Esophagus muscularis mucosa (tissue), 4 donors: ENCODE measurements at regions not wholly inside any gene's neighbourhood (a gene's known extent, or its start where the extent isn't known, plus 50 kb on each side); places are given as distances from the start of the nearest gene placed in this dataset.

Experiments
- DNase-seq: peaks from one replicate; pipeline ENCODE4 v3.0.0-alpha.2; 2017; ENCODE audit errors: extremely low spot score
- H3K27ac ChIP-seq, 4 donors: fragments of 200-600 bp; sonication (generic); replicated peaks in 1 of 4; 1 replicate in 3 of 4; 2 replicates in 1 of 4; pipeline ENCODE4 v1.5.1; 2016 to 2019; ENCODE audit warnings: mild to moderate bottlenecking in 1 of 4
- H3K27me3 ChIP-seq, 4 donors: fragments of 200-600 bp; sonication (generic); one replicate each; pipeline versions ENCODE4 v1.5.1 to v1.6.0; 2016 to 2019
- H3K36me3 ChIP-seq, 4 donors: fragments of 200-600 bp; sonication (generic); one replicate each; pipeline ENCODE4 v1.5.1; 2016 to 2019
- H3K4me1 ChIP-seq, 4 donors: fragments of 200-600 bp; sonication (generic); one replicate each; pipeline ENCODE4 v1.5.1; 2016 to 2019
- H3K4me3 ChIP-seq, 4 donors: fragments of 200-600 bp; sonication (generic); 1 replicate in 2 of 4; 2 replicates in 2 of 4; pipeline ENCODE4 v1.5.1; 2016 to 2019; ENCODE audit warnings: mild to moderate bottlenecking in 4 of 4, moderate library complexity in 1 of 4
- H3K9me3 ChIP-seq, 4 donors: fragments of 200-600 bp; sonication (generic); 1 replicate in 3 of 4; 2 replicates in 1 of 4; pipeline ENCODE4 v1.5.1; 2016 to 2019
- CTCF ChIP-seq, 3 experiments: fragments of 200-600 bp in 2 of 3; fragments of 450-650 bp in 1 of 3; sonication (generic) in 2 of 3; IDR thresholded peaks; one replicate each; pipeline ENCODE4 v1.5.1; 2017 to 2019; ENCODE audit warnings: antibody characterized with exemption in 3 of 3, mild to moderate bottlenecking in 2 of 3, moderate library complexity in 1 of 3
- EP300 ChIP-seq: sonication (generic); formaldehyde crosslinking; IDR thresholded peaks from one replicate; pipeline ENCODE4 v1.6.1; 2017; ENCODE audit warnings: antibody characterized with exemption
- POLR2A ChIP-seq: fragments of 450-650 bp; IDR thresholded peaks from one replicate; pipeline ENCODE4 v1.6.1; 2017; ENCODE audit warnings: antibody characterized with exemption, moderate library complexity, mild to moderate bottlenecking, low read depth
- POLR2AphosphoS5 ChIP-seq, 2 donors: sonication (generic); formaldehyde crosslinking; IDR thresholded peaks; one replicate each; pipeline ENCODE4 v1.6.1; 2017; ENCODE audit warnings: antibody characterized with exemption in 2 of 2
- WGBS: methylation state at CpG from one replicate; pipeline ENCODE4 v1.1.5; 2018; 5-methylcytosine and 5-hydroxymethylcytosine counted together
- intact Hi-C: fragments of 100-400 bp; cut with DNase I; formaldehyde crosslinking; loops from one replicate; pipeline ENCODE4 v1.15.1; 2023

GRCh38 chr16:86322283-86322682 is 188.0 kb upstream of the FOXF1 start:
- Histone ChIP-seq H3K27ac (no peak overlapping the region), H3K36me3 (no peaks in the 10 kb centered on the region), H3K27me3 (no peaks in the 10 kb centered on the region), H3K4me1 (peaks cover 0 to 8% (median 0%) of the 10 kb centered on the region in 4 donors), H3K9me3 (peaks cover 0 to 8% (median 0%) of the 10 kb centered on the region in 4 donors), H3K4me3 (no peak overlapping the region)
- TF ChIP-seq POLR2AphosphoS5 (IDR thresholded peaks at IDR 0.05): no peak
- no peak for TF ChIP-seq POLR2A
- no peak for TF ChIP-seq EP300
- no peak for TF ChIP-seq CTCF (IDR thresholded peaks at IDR 0.05)
- no peak for DNase-seq
- intact Hi-C loops: no loop called here
- WGBS: 44% methylated on average over 5 of the region's 6 CpGs

GRCh38 chr16:86322806-86323205 is 187.5 kb upstream of the FOXF1 start:
- Histone ChIP-seq H3K36me3 (no peaks in the 10 kb centered on the region), H3K4me1 (peaks cover 0 to 8% (median 0%) of the 10 kb centered on the region in 4 donors), H3K27ac (no peak overlapping the region), H3K9me3 (peaks cover 0 to 8% (median 0%) of the 10 kb centered on the region in 4 donors), H3K27me3 (no peaks in the 10 kb centered on the region), H3K4me3 (no peak overlapping the region)
- 64% methylated on average over 3 of the region's 8 CpGs for WGBS
- no peak for TF ChIP-seq POLR2AphosphoS5 (IDR thresholded peaks at IDR 0.05)
- TF ChIP-seq CTCF (IDR thresholded peaks at IDR 0.05): no peak
- TF ChIP-seq EP300: no peak
- TF ChIP-seq POLR2A: no peak
- intact Hi-C loops: no loop called here
- DNase-seq: no peak

- WGBS: 86% methylated on average over 5 of the region's 18 CpGs
- Histone ChIP-seq H3K36me3 (no peaks in the 10 kb centered on the region), H3K27me3 (no peaks in the 10 kb centered on the region), H3K4me3 (no peak overlapping the region), H3K9me3 (peaks cover 0 to 8% (median 0%) of the 10 kb centered on the region in 4 donors), H3K27ac (no peak overlapping the region), H3K4me1 (peaks cover 0 to 8% (median 0%) of the 10 kb centered on the region in 4 donors)
- no peak for DNase-seq
- intact Hi-C loops: no loop called here
- TF ChIP-seq CTCF (IDR thresholded peaks at IDR 0.05) (no peak), POLR2AphosphoS5 (IDR thresholded peaks at IDR 0.05) (no peak), POLR2A (no peak), EP300 (no peak)
These were observed 186.0 kb upstream of the FOXF1 start for GRCh38 chr16:86324320-86324719.

- peaks cover 0 to 8% (median 0%) of the 10 kb centered on the region in 4 donors for H3K9me3 ChIP-seq
- TF ChIP-seq POLR2A: no peak
- no peak for TF ChIP-seq POLR2AphosphoS5 (IDR thresholded peaks at IDR 0.05)
- TF ChIP-seq CTCF (IDR thresholded peaks at IDR 0.05): no peak
- TF ChIP-seq EP300: no peak
- H3K4me1 ChIP-seq: peaks cover 0 to 8% (median 0%) of the 10 kb centered on the region in 4 donors
- 98% methylated on average over 3 of the region's 3 CpGs for WGBS
- H3K27me3 ChIP-seq: no peaks in the 10 kb centered on the region
- no peak overlapping the region for H3K4me3 ChIP-seq
- H3K36me3 ChIP-seq: no peaks in the 10 kb centered on the region
- DNase-seq: no peak
- H3K27ac ChIP-seq: no peak overlapping the region
- intact Hi-C loops: no loop called here
These were observed 185.0 kb upstream of the FOXF1 start for GRCh38 chr16:86325360-86325759.

GRCh38 chr16:86325895-86326294 is 184.4 kb upstream of the FOXF1 start:
- Histone ChIP-seq H3K4me3 (no peak overlapping the region), H3K36me3 (no peaks in the 10 kb centered on the region), H3K9me3 (peaks cover 0 to 8% (median 0%) of the 10 kb centered on the region in 4 donors), H3K4me1 (peaks cover 0 to 8% (median 0%) of the 10 kb centered on the region in 4 donors), H3K27ac (no peak overlapping the region), H3K27me3 (no peaks in the 10 kb centered on the region)
- 91% methylated on average over 6 of the region's 6 CpGs for WGBS
- intact Hi-C loops: no loop called here
- TF ChIP-seq CTCF (IDR thresholded peaks at IDR 0.05) (no peak), POLR2A (no peak), POLR2AphosphoS5 (IDR thresholded peaks at IDR 0.05) (no peak), EP300 (no peak)
- DNase-seq: no peak
